HG02610 (cell line): ENCODE measurements at regions not wholly inside any gene's neighbourhood (a gene's known extent, or its start where the extent isn't known, plus 50 kb on each side); places are given as distances from the start of the nearest gene placed in this dataset.
A peak's percentile ranks its signal among the peaks of the same experiment; 100 is the strongest.

Source experiments
- ATAC-seq: cut with Tn5 transposase; IDR thresholded peaks from one replicate; pipeline ENCODE4 v1.9.1; 2021; ENCODE audit warnings: mild to moderate bottlenecking, moderate library complexity; ENCODE audit not compliant: unreplicated experiment

GRCh38 chr5:145130996-145131395 is 704.1 kb downstream of the PRELID2 start:
- no peak for ATAC-seq

GRCh38 chr5:145129797-145130196 is 705.3 kb downstream of the PRELID2 start:
- no peak for ATAC-seq

- ATAC-seq, result no peak
Observed at GRCh38 chr5:145124806-145125205, 710.3 kb downstream of the PRELID2 start.

- ATAC-seq, result no peak
Observed at GRCh38 chr5:145118611-145119010, 716.5 kb downstream of the PRELID2 start.

- ATAC-seq, result no peak
Observed at GRCh38 chr5:145118127-145118526, 717.0 kb downstream of the PRELID2 start.

- no peak for ATAC-seq
Observed at GRCh38 chr5:145117285-145117684, 717.9 kb downstream of the PRELID2 start.

GRCh38 chr5:145111420-145111819 is 723.7 kb downstream of the PRELID2 start:
- ATAC-seq, result no peak

GRCh38 chr5:145110834-145111233 is 724.3 kb downstream of the PRELID2 start:
- ATAC-seq, result no peak

GRCh38 chr5:145110181-145110580 is 725.0 kb downstream of the PRELID2 start:
- ATAC-seq, result no peak

GRCh38 chr5:145105384-145105783 is 729.8 kb downstream of the PRELID2 start:
- no peak for ATAC-seq

GRCh38 chr5:145104106-145104505 is 731.0 kb downstream of the PRELID2 start:
- no peak for ATAC-seq

- ATAC-seq, result no peak
Observed at GRCh38 chr5:145101246-145101645, 733.9 kb downstream of the PRELID2 start.

GRCh38 chr5:145090115-145090514 is 745.0 kb downstream of the PRELID2 start:
- no peak for ATAC-seq

- ATAC-seq, result no peak
Observed at GRCh38 chr5:145084834-145085233, 750.3 kb downstream of the PRELID2 start.

GRCh38 chr5:145077028-145077427 is 758.1 kb downstream of the PRELID2 start:
- ATAC-seq, result no peak

- ATAC-seq, result no peak
Observed at GRCh38 chr5:145076040-145076439, 759.1 kb downstream of the PRELID2 start.

- ATAC-seq, result no peak
Observed at GRCh38 chr5:145072889-145073288, 762.3 kb downstream of the PRELID2 start.

- no peak for ATAC-seq
Observed at GRCh38 chr5:145068721-145069120, 766.4 kb downstream of the PRELID2 start.

GRCh38 chr5:145062280-145063062 is 772.7 kb downstream of the PRELID2 start:
- no peak for ATAC-seq

GRCh38 chr5:145056800-145057199 is 778.3 kb downstream of the PRELID2 start:
- peak; percentile 100 for ATAC-seq

GRCh38 chr5:145050181-145050580 is 785.0 kb downstream of the PRELID2 start:
- ATAC-seq, result no peak

GRCh38 chr5:145044970-145045369 is 790.2 kb downstream of the PRELID2 start:
- no peak for ATAC-seq

GRCh38 chr5:145028626-145029025 is 806.5 kb downstream of the PRELID2 start:
- no peak for ATAC-seq
